ENCODE measurements at regions not wholly inside any gene's neighbourhood (a gene's known extent, or its start where the extent isn't known, plus 50 kb on each side); places are given as distances from the start of the nearest gene placed in this dataset.

DNA sequence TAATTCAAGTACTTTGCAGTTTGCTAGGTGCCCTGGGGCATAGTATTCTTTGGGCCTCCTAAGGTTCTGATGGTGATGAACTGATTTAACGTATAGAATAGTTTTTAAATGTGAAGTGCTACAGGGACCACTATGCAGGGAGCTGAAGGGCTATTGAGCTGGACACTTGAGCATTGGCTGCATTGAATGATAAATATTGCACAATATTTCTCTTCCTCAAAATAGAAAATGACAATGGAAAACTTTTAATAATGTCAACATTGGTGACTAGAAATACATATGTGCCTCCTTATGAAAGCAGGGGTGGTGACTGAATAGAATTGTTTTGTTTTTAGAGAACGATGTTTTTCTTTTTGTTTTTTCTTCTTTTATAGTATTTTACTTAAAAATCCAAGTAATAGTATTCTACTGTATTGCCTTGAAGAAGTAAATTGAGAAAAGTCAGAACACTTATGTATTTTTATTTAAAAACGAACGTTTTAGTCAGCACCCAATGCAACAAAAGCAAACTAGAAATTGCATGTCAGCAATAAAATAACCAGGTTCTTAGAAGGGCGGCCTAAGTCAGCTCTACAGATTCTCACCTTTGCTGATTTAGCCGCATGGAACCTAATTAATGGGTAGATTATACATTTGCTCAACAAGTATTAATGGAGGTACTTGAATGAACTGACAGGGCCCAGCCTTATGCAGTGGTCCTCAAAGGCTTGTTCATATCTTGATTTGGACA lies 244.0 kb upstream of the KLF6 start:
- no peak for DNase-seq (ENCODE audit: low read depth, low spot score)

GRCh38 chr10:4028027-4028471 lies 243.0 kb upstream of the KLF6 start:
- no peak for DNase-seq (ENCODE audit: low read depth, low spot score)

DNA sequence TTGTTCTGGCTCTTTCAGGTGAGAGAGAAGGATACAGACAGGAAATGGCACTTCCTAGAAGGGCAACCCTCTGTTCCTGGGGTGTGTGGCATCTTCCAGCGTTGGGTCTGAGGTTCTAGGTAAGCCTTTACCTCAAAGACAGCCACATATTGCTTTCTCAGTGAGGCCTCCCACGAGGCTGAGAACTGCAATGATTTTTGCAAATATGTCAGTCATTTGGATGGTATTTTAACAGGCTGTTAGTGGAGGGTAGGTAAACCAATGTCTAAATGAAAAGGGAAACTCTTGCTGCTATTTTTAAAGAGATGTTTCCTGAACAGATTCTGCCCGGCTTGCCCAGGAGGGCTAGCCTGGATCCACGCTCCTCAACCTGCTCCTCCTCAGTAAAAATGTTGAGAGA lies 240.3 kb upstream of the KLF6 start:
- no peak for DNase-seq (ENCODE audit: low read depth, low spot score)

DNA sequence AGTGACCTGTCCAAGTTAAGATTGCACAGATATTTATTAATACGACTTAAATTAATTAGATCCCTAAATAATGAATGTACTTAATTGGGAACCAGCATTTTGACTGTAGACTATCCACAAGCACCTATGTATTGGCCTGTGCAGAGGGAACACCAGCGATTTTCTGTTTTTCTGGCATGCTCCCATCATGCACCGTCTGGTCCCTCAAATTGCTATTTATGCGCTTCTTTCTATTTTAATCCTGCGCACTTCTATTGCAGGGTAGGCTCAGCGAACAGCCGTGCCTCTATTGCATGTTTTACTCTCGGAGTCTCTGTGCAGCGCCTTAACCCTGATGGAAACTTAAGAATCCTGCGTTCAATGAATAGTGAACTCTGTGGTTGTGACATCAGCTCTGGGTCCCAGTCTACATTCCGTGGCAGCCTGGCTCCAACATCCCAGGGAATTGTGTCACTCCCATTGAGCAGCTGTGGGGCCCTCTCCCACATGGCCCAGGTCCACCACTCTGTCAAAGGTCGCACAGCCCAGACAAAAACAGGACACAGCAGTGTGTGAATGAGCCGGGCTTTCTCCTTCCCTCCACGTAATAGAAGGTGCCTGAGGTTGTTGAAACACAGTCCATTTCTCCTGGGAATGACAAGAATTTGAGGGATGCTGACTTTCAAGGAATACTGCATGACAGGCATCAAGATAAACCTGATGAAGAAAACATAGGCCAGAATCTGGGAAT lies 239.7 kb upstream of the KLF6 start:
- DNase-seq (ENCODE audit: low read depth, low spot score): no peak

GRCh38 chr10:4024027-4024426 lies 239.0 kb upstream of the KLF6 start:
- no peak for DNase-seq (ENCODE audit: low read depth, low spot score)

GRCh38 chr10:4022473-4022872 lies 237.5 kb upstream of the KLF6 start:
- DNase-seq (ENCODE audit: low read depth, low spot score): no peak

DNA sequence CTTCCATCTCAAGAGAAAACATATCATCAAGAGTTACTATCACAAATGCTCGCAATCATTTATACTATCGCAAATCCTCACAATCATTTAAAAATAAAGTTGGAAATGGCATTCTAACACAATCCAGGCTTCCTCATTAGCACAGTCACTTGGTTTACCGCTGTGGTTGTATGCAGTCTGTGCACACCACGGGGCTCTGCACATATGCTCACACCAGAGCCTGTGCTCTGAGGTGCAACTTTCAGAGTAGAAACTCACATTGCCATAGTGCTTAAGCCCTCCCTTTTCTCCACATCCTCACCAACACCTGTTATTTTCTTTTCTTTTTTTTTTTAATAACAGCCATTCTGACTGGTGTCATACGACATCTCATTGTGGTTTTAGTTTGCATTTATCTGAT lies 235.6 kb upstream of the KLF6 start:
- DNase-seq (ENCODE audit: low read depth, low spot score): no peak

DNA sequence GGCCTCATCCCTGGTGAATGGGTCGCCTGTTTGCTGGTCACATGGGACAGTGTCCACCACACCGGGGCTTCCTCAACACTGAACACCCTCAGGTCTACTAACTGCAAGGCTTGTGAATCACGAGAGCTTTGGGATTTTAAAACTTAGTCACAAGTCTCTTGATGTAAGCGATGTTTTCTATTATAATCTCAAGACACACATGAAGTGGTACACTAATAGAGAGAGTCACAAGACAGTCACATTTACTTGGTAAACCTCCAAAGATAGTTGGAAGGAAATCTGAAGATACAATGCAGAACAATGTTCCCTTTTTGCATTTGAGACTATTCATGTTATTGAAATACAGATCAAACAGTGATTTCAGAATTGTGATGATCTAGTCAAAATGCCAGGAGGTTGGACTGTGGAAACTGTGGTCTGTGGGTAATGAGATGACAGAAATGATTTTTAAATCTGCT lies 233.1 kb upstream of the KLF6 start:
- no peak for DNase-seq (ENCODE audit: low read depth, low spot score)

DNA sequence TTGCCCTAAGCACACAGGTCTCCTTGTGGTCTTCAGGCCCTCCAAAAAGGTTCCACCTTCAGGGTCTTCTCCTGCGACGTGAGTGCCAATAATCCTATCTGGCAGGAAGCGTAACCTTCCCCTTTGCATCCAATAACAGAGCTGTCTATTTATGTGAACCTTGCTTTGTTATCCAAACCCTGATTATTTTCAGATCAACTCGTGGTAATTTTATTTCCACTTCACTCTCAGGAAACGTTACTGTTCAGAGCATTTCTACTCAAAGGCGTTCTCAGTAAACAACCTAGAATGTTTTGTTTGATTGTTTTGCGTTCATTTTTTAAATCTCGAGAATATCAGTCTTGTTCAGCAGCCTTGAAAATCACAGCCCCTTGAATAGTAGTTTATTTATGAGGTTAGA lies 232.3 kb upstream of the KLF6 start:
- DNase-seq (ENCODE audit: low read depth, low spot score): no peak

- no peak for DNase-seq (ENCODE audit: low read depth, low spot score)
Observed at GRCh38 chr10:4016214-4016740, 231.3 kb upstream of the KLF6 start.

DNA sequence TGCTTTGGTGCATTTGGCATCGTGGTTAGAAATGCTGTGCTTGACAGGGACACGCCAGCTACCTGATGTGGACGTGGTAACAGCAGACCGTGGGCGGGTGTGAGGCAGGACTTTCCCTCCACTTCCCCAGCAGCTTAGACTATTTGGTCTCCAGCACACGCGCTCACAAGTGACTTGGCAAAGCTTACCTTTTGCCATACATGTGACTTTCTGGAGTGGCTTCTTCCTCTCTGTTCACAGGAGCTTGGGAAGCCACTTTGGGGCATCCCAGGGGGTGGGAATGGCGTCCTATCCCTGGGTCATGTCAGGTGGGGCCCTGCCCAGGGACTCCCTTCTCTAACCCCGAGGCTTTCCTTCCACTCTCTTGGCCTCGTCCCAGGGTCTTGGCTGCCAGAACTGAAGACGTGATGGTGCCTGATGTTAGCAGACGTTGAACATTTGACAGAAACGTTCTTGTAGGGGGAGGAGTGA lies 228.7 kb upstream of the KLF6 start:
- no peak for DNase-seq (ENCODE audit: low read depth, low spot score)

- DNase-seq (ENCODE audit: low read depth, low spot score): no peak
Observed at GRCh38 chr10:4012848-4013247, 227.8 kb upstream of the KLF6 start.

- DNase-seq (ENCODE audit: low read depth, low spot score): no peak
Observed at GRCh38 chr10:4011136-4011812, 226.3 kb upstream of the KLF6 start.

DNA sequence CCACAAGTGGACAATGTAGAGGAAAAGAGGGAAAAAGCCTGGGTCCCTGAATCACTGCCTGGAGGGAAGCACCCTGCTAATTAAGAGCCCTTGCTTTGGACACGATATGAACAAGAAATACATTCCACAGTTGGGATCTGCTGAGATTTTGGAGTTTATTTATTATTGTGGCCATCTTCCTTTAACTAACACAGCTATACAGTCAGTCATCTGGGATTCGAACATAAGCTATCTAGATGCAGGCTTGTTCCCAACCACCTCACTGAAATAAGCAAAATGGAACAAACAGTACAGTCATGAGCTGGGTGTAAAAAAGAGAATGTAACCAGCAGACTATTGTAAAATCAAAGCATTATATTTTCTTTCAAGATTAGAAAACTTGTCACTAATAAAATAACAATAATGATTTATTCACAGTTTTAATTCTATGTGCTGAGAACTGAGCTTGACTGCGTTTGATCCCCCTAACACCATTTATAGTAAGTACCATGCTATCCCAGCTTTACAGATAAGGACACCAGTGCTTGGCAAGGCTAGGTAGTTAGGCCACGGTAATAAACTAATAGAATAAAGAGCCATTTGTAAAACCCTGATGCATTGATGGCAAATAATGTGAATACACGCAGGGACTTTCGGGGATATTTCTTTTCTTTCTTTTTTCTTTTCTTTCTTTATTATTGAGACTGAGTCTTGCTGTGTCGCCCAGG lies 223.8 kb upstream of the KLF6 start:
- no peak for DNase-seq (ENCODE audit: low read depth, low spot score)

- no peak for DNase-seq (ENCODE audit: low read depth, low spot score)
Observed at GRCh38 chr10:4007771-4008170, 222.8 kb upstream of the KLF6 start.

- no peak for DNase-seq (ENCODE audit: low read depth, low spot score)
Observed at GRCh38 chr10:4006858-4007257, 221.8 kb upstream of the KLF6 start.

- DNase-seq (ENCODE audit: low read depth, low spot score): no peak
Observed at GRCh38 chr10:4006051-4006450, 221.0 kb upstream of the KLF6 start.

- no peak for DNase-seq (ENCODE audit: low read depth, low spot score)
Observed at GRCh38 chr10:4004990-4005389, 220.0 kb upstream of the KLF6 start.

- DNase-seq (ENCODE audit: low read depth, low spot score): no peak
Observed at GRCh38 chr10:4004144-4004543, 219.1 kb upstream of the KLF6 start.

GRCh38 chr10:4003348-4003973 lies 218.5 kb upstream of the KLF6 start:
- no peak for DNase-seq (ENCODE audit: low read depth, low spot score)

GRCh38 chr10:4001811-4002210 lies 216.8 kb upstream of the KLF6 start:
- DNase-seq (ENCODE audit: low read depth, low spot score): no peak

All from activated naive CD8-positive, alpha-beta T cell treated with anti-CD3 and anti-CD28 coated beads, Interleukin-2, amount 50 U/mL, for 16 hours (primary cell).